Astrocyte of the spinal cord (primary cell): ENCODE measurements at regions not wholly inside any gene's neighbourhood (a gene's known extent, or its start where the extent isn't known, plus 50 kb on each side); places are given as distances from the start of the nearest gene placed in this dataset.

Experiments
- DNase-seq: peaks from one replicate; pipeline ENCODE4 v3.0.0; 2011; ENCODE audit warnings: low read depth, low spot score
- H3K4me3 ChIP-seq: 2 replicates; pipeline ENCODE4 v1.5.1; 2011; ENCODE audit warnings: low read depth, mild to moderate bottlenecking, low read length, moderate library complexity
- in situ Hi-C: cut with HindIII; loops from 2 replicates; pipeline ENCODE4 v1.10.0; 2017; ENCODE audit warnings: low sequenced_read_pairs
- TF ChIP-seq, protein P1 (sequence below): IDR thresholded peaks from 2 replicates; pipeline ENCODE4 v1.5.1; 2012; ENCODE audit warnings: low read depth, mild to moderate bottlenecking, low read length, inconsistent platforms

DNA sequence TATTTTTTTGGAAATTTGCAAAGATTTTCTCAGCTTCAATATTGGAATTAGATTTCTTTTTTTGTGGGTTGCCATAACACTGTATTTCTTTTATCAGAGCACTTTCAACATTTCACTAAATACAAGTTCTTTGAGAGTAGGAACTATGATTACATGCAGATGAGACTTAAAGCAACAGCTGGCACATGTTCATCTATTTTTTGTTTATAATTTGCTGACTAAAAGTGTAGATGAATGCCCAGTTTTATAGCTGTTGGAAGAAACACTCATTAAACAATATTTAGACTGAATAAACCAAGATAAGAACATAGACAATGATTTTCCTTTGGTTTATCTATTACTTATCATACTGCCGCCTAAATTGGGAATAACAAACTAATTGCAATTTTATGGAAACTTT is 803.0 kb upstream of the KLHL1 start:
- in situ Hi-C loops: no loop called here
- DNase-seq: no peak
- no peak overlapping the region for H3K4me3 ChIP-seq
- TF ChIP-seq, protein P1, sequence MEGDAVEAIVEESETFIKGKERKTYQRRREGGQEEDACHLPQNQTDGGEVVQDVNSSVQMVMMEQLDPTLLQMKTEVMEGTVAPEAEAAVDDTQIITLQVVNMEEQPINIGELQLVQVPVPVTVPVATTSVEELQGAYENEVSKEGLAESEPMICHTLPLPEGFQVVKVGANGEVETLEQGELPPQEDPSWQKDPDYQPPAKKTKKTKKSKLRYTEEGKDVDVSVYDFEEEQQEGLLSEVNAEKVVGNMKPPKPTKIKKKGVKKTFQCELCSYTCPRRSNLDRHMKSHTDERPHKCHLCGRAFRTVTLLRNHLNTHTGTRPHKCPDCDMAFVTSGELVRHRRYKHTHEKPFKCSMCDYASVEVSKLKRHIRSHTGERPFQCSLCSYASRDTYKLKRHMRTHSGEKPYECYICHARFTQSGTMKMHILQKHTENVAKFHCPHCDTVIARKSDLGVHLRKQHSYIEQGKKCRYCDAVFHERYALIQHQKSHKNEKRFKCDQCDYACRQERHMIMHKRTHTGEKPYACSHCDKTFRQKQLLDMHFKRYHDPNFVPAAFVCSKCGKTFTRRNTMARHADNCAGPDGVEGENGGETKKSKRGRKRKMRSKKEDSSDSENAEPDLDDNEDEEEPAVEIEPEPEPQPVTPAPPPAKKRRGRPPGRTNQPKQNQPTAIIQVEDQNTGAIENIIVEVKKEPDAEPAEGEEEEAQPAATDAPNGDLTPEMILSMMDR: no peak

DNA sequence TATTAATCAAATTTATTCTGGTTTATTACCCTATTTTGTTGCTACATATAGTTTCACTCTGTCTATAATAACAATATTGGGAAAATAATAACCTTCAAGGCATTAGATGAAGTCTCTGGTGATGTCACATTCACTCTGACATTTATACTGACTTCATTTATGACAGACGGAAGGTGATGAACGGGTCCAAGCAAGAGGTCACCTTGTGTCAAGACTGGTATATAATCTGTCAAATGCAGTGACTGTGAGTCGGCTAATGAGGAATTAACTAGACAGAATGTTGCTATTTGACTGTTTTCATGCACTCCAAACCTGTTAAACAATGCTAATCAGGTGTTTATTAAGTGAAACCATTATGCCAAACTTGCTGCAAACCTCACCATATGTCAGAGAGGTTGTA is 800.5 kb upstream of the KLHL1 start:
- DNase-seq: no peak
- in situ Hi-C loops: no loop called here
- TF ChIP-seq, protein P1: no peak
- H3K4me3 ChIP-seq: no peak overlapping the region

DNA sequence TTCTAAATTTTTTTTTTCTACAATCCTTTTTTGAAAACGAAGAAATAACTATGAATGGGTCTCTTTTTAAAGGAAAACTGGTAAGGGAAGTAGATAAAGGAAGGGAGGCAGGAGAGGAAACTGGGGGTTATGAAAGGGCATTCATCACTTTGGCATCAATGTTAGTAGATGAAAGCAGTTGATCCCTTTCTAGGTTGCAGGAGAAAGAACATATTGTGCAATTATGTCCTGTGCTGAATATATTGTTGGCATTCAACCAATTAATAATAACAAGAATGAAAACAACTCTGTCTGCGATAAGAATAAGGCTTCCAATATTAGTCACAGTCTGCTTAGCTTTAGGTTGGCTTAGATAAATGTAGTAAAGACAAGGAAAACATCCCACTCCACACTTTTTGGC is 796.8 kb upstream of the KLHL1 start:
- in situ Hi-C loops: no loop called here
- TF ChIP-seq, protein P1: no peak
- no peak for DNase-seq
- H3K4me3 ChIP-seq: no peak overlapping the region

DNA sequence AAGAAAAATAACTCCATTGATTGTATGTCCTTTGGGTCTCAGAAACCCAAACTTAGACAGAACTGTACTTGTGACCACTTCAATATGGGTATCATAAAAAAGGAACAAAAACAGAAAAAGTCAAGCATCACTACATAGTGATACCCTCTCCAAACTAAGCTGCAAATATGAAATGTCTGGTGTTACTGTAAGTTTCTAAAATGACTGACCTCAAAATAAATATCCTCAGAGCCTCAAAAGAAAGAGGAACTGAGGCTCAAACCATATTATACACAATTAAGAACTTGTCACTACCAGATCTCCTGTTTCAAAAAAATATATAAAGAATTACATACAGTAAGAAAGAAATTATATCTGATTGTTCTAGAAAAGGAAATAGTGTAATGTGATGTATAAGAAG is 787.9 kb upstream of the KLHL1 start:
- in situ Hi-C loops: no loop called here
- DNase-seq: no peak
- H3K4me3 ChIP-seq: no peak overlapping the region
- TF ChIP-seq, protein P1: no peak

DNA sequence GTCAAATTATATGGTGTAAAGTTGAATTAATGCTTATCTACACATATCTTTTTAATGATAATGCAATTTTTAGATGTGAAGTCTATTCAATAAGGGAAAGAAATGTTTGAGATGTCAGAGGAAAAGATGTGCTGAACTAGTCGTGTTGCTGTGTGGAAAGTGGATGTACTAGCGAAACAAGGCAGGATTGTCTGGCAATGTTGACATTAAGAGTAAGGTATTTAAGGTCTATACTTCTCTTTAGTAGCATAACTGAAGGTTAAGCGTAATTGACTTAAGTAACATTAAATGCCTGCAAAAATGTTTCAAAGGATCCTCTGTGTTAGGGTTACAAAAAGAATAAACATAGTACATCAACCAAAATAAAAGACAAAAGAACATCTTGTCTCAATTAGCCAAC is 787.3 kb upstream of the KLHL1 start:
- DNase-seq: no peak
- TF ChIP-seq, protein P1: no peak
- in situ Hi-C loops: no loop called here
- H3K4me3 ChIP-seq: no peak overlapping the region

DNA sequence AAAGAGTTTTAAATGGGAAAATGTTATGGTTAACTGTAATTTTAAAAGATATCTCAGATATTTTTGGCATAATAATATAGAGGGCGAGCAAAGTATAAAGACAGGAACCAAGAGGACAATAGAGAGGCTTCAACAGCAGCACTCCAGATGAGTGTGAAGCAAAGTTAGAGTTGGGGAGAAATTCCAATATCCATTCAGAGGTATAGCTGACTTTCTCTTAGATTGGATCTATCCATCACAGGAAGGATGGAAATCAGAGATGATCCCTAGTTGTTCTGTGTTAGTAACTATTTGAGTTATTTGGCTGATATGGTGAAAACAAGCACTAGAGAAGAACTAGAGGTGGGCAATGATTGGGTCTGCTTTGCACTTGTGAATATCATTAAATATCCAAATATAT is 786.0 kb upstream of the KLHL1 start:
- in situ Hi-C loops: no loop called here
- no peak overlapping the region for H3K4me3 ChIP-seq
- no peak for DNase-seq
- TF ChIP-seq, protein P1: no peak

DNA sequence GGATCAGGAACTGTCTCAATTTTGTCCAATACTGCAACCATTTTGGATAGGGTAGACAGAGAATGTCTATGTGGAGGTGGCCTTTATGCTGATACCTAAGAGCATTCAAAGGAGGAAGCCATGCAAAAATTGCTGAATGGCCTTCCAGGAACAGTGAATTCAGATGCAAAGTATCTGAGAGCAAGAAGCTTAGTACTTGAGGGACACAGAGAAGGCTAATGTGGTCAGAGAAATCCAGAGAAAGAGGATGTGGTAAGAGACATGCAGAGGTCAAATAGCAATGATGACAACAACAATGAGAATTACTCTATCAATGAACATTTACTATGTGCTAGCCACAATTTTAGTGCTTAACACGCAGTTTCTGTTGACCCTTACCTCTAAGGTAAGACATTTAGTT is 785.6 kb upstream of the KLHL1 start:
- in situ Hi-C loops: no loop called here
- no peak overlapping the region for H3K4me3 ChIP-seq
- TF ChIP-seq, protein P1: no peak
- peak; percentile 23 for DNase-seq
